ENCODE measurements at regions not wholly inside any gene's neighbourhood (a gene's known extent, or its start where the extent isn't known, plus 50 kb on each side); places are given as distances from the start of the nearest gene placed in this dataset.

DNA sequence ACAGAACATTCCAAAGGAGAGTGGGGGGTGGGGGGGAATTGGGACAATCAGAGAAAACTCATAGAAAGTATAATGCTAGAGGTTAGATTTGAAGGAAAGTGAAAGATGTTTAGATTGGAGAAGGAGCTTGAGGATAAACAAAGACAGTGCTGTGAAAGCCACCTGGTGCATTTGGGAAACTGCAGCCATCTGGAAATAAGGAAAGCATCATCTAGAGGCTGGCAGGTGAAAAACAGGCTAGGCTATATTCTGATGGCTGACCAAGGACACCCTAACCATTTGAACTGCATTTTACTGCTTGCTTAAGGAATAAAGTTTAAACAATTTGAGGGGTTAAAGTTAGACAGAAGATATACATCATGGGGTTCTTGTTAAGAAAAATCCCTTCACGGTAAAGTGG, 296.4 kb downstream of the CETN3 start:
- DNase-seq (ENCODE audit: extremely low spot score): no peak
- 44% methylated on average over 1 of the region's 1 CpG for WGBS
- no peaks in the 10 kb centered on the region for H3K27me3 ChIP-seq
- H3K9me3 ChIP-seq: peaks cover 0 to 4% (median 0%) of the 10 kb centered on the region in 4 donors
- TF ChIP-seq EP300 (IDR thresholded peaks at IDR 0.05): no peak
- TF ChIP-seq, protein P1, sequence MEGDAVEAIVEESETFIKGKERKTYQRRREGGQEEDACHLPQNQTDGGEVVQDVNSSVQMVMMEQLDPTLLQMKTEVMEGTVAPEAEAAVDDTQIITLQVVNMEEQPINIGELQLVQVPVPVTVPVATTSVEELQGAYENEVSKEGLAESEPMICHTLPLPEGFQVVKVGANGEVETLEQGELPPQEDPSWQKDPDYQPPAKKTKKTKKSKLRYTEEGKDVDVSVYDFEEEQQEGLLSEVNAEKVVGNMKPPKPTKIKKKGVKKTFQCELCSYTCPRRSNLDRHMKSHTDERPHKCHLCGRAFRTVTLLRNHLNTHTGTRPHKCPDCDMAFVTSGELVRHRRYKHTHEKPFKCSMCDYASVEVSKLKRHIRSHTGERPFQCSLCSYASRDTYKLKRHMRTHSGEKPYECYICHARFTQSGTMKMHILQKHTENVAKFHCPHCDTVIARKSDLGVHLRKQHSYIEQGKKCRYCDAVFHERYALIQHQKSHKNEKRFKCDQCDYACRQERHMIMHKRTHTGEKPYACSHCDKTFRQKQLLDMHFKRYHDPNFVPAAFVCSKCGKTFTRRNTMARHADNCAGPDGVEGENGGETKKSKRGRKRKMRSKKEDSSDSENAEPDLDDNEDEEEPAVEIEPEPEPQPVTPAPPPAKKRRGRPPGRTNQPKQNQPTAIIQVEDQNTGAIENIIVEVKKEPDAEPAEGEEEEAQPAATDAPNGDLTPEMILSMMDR (IDR thresholded peaks at IDR 0.05): no peak
- no peak for TF ChIP-seq POLR2A (IDR thresholded peaks at IDR 0.05; ENCODE audit: low read depth)
- no peaks in the 10 kb centered on the region for H3K36me3 ChIP-seq
- H3K4me1 ChIP-seq: peaks cover 0 to 8% (median 5%) of the 10 kb centered on the region in 4 donors
- no peak overlapping the region for H3K27ac ChIP-seq (replicated peaks in 1 of 4)
- intact Hi-C loops (cut with DNase I): no loop called here
- no peak overlapping the region for H3K4me3 ChIP-seq

DNA sequence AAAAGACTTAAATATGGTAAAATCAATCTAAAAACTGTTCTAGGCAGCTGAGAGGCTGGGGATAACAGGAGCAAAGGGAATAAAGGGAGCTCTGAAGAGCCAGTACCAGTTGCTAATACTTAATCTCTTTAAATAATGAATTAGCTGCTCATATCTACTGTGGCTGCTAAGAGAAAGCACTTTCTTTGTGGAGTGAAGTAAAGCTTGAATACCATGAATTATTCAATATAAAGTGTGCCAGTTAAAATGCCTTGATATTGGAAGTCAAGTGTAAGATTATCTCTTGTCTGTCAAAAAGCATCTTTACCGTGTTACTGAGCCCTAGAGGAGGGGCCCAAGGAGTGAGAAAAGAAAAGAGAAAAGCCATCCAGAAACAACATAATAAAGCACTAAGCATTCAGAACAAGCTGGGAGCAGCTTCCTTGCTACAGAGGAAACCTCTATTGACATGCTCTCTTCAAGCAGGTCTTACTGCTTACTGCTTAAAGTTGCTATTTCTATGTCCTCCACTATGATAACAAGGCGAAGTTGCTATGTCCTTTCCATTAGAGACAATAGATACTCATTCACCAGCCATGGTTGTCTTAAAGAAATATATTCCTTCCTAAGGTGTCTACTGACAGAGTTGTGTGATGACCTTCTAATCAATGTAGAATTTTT, 297.4 kb downstream of the CETN3 start:
- Histone ChIP-seq H3K4me1 (peaks cover 0 to 8% (median 5%) of the 10 kb centered on the region in 4 donors), H3K4me3 (no peak overlapping the region), H3K36me3 (no peaks in the 10 kb centered on the region), H3K27me3 (no peaks in the 10 kb centered on the region), H3K9me3 (peaks cover 0 to 4% (median 0%) of the 10 kb centered on the region in 4 donors), H3K27ac (replicated peaks in 1 of 4) (no peak overlapping the region)
- no peak for TF ChIP-seq POLR2A (IDR thresholded peaks at IDR 0.05; ENCODE audit: low read depth)
- TF ChIP-seq EP300 (IDR thresholded peaks at IDR 0.05): no peak
- TF ChIP-seq, protein P1 (IDR thresholded peaks at IDR 0.05): no peak
- TF ChIP-seq POLR2AphosphoS5 (IDR thresholded peaks at IDR 0.05): no peak
- intact Hi-C loops (cut with DNase I): no loop called here
- WGBS: 82% methylated on average over 2 of the region's 2 CpGs
- DNase-seq (ENCODE audit: extremely low spot score): no peak

DNA sequence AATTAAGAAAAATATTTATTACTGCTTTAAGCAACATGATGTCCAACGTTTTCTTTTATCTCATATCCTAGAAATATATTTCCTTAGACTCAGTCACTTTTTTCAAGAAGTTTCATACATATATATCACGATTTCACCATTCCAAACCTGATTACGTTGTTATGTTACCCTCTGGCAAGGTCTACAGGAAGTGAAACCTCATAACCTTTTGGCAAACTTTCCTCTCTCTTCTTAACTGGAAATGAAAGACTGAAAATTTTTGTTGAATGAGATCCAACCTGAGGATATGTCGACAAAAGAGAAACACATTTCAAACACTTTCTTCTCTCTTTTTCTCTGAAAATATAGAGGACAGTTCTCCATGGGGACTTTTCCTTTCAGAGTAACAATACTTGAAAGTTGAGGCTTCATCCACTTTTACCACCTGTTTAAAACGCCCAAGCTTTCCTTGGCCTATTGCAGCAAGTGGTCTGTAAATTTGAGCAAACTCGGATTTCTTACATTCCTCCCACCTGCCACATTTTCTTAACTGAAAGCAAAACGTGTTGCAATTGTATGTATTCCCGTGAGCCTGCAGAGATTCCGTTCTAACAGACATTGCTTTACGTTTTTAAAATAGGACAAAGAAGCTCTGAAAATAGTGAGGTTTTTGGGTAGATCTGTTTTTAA, 298.1 kb downstream of the CETN3 start:
- no peak for DNase-seq (ENCODE audit: extremely low spot score)
- Histone ChIP-seq H3K27ac (replicated peaks in 1 of 4) (no peak overlapping the region), H3K4me3 (no peak overlapping the region), H3K27me3 (no peaks in the 10 kb centered on the region), H3K36me3 (no peaks in the 10 kb centered on the region), H3K4me1 (peaks cover 0 to 8% (median 5%) of the 10 kb centered on the region in 4 donors), H3K9me3 (peaks cover 0 to 4% (median 0%) of the 10 kb centered on the region in 4 donors)
- TF ChIP-seq POLR2AphosphoS5 (IDR thresholded peaks at IDR 0.05) (no peak), EP300 (IDR thresholded peaks at IDR 0.05) (no peak), POLR2A (IDR thresholded peaks at IDR 0.05; ENCODE audit: low read depth) (no peak)
- TF ChIP-seq, protein P1 (IDR thresholded peaks at IDR 0.05): no peak
- intact Hi-C loops (cut with DNase I): no loop called here
- 50% methylated on average over 10 of the region's 10 CpGs for WGBS

DNA sequence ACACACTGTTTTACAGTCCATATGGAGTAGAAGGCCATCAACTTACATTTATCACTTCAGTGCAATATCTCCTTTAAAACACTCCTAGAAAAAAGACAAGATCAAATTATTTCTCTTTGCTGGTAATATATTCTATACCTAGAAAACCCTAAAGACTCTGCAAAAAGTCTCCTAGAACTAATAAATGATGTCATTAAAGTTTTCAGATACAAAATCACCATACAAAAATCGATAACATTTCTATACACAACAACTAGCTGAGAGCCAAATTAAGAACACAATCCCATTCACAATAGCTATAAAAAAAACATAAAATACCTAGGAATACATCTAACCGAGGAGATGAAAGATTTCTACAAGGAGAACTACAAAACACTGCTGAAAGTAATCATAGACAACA, 300.3 kb downstream of the CETN3 start:
- H3K9me3 ChIP-seq: peaks cover 0 to 4% (median 0%) of the 10 kb centered on the region in 4 donors
- no peak overlapping the region for H3K27ac ChIP-seq (replicated peaks in 1 of 4)
- H3K27me3 ChIP-seq: no peaks in the 10 kb centered on the region
- H3K4me1 ChIP-seq: peaks cover 0 to 8% (median 5%) of the 10 kb centered on the region in 4 donors
- intact Hi-C loops (cut with DNase I): no loop called here
- 45% methylated on average over 2 of the region's 2 CpGs for WGBS
- no peak for DNase-seq (ENCODE audit: extremely low spot score)
- no peaks in the 10 kb centered on the region for H3K36me3 ChIP-seq
- TF ChIP-seq POLR2AphosphoS5 (IDR thresholded peaks at IDR 0.05): no peak
- no peak for TF ChIP-seq POLR2A (IDR thresholded peaks at IDR 0.05; ENCODE audit: low read depth)
- TF ChIP-seq EP300 (IDR thresholded peaks at IDR 0.05): no peak
- TF ChIP-seq, protein P1 (IDR thresholded peaks at IDR 0.05): no peak
- H3K4me3 ChIP-seq: no peak overlapping the region

Data from esophagus muscularis mucosa (tissue), 4 donors.